A172 (cell line): ENCODE measurements at regions not wholly inside any gene's neighbourhood (a gene's known extent, or its start where the extent isn't known, plus 50 kb on each side); places are given as distances from the start of the nearest gene placed in this dataset.
"Not testable (repeated sequence)": the region's sequence is repeated elsewhere in the genome, so short reads cannot be mapped to it uniquely, and the experiment has no call there.

Source experiments
- DNase-seq: peaks from one replicate; pipeline ENCODE4 v3.0.0-alpha.2; 2015; ENCODE audit warnings: low spot score

- DNase-seq: no peak
These were observed 1019.5 kb upstream of the CITED2 start for GRCh38 chr6:140393665-140394540.

GRCh38 chr6:140388815-140389214 lies 1014.4 kb upstream of the CITED2 start:
- DNase-seq: no peak

- DNase-seq: no peak
These were observed 1013.8 kb upstream of the CITED2 start for GRCh38 chr6:140388192-140388802.

DNA sequence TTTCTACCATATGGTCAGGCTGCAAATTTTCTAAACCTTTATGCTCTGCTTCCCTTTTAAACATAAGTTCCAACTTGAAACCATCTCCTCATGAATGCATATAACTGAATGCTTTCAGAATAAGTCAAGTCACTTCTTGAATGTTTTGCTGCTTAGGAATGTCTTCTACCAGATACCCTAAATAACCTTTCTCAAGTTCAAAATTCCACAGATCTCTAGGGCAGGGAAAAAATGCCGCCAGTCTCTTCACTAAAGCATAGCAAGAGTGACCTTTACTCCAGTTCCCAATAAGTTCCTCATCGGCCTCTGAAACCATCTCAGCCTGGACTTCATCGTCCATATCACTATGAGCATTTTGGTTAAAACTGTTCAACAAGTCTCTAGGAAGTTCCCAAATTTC lies 1011.2 kb upstream of the CITED2 start:
- no peak for DNase-seq

DNA sequence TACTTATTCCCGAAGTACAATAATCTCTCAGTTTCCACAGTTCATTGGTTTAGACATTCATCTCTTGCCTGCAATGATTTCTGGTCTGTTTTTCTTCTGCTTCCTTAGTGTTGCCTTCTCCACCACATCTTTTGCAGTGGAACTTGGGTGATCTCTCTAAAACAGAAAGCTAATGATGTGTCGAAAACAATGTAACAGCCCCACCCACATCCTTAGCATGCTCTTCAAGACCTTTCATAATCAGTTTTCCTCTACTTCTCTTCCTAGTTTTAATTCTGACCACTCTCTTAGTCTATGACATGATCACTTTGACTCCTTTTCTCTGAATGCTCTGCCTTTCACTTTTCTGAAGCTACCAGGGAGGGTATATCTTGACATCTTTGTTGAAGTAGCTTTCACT lies 1007.9 kb upstream of the CITED2 start:
- no peak for DNase-seq

- DNase-seq: no peak
These were observed 1006.2 kb upstream of the CITED2 start for GRCh38 chr6:140380427-140381218.

DNA sequence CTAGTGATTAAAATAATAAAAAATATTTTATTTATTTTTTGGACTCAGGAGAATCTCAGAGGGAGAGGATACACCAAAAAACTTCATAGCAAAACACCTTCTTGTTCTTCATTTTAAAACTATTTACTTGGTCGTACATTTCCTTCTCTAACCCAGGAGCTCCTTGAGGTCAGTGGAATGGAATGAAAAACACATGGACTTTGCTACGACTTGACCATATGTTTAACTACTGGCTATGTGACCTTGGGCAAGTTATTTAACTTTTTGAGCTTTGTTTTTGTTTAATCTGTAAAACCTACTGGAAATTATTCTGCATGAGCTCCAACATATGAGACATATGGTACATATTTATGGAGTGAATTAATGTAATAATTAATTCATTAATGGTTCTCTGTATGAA lies 1005.5 kb upstream of the CITED2 start:
- DNase-seq: no peak

GRCh38 chr6:140376209-140376608 lies 1001.8 kb upstream of the CITED2 start:
- no peak for DNase-seq

- DNase-seq: not testable (repeated sequence)
These were observed 999.3 kb upstream of the CITED2 start for GRCh38 chr6:140373728-140374127.

GRCh38 chr6:140372064-140372463 lies 997.6 kb upstream of the CITED2 start:
- no peak for DNase-seq

DNA sequence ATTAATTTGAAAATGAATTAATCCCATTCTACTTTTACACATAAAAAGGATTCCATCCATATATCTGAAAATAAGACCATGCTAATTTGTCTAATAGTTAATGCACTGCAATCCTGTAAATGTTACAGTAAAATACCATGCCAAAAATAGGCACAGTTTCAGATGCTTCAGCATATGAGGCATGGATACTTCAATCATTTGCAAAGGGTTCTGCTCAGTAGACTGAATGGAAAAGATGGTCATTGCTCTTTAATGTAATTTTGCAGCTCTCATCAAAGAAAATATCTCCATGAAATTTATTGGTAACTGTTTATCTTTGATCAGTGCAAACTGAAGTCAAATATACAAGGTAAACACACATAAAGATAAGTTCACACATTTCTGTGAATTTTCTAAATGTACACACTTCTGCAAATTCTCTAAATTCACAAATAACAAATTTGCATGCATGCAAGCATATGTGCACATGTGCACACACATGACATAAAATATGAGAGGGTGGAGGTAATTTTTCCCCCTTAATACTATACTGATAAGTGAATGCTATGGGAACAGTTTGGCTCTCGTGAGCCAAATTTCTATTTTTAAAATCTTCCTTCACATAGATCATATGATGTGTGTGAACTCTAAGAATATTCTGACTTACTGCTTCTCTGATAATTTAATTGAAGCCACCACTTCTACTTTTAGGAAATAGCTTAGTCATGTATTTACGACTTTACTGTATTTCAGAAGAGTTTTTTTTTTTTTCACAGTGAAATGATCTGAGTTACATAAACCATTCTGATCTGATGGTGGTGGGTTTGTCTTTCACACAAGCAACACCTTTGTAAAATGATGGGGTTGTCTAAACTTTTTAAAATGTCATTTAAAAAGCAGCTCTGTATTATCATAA lies 996.8 kb upstream of the CITED2 start:
- no peak for DNase-seq

DNA sequence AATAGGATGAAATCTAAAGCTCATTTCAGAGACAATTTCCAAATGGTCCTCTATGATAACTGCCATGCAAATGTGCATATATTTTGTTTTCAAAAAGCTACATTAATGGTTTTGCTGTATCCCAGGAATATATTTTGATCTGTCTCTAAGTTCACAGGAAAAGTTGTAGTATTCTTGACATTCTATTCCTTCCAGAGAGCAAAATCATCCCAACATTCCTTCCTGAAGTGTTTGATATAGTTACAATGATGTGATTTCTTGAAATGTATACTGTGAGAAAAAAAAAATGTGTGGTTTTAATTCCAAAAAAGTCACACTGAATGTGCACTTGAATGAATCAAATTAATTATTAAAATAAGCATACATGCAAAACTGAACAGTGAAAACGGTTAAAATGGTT lies 996.0 kb upstream of the CITED2 start:
- no peak for DNase-seq

- DNase-seq: peak; percentile 79
These were observed 992.5 kb upstream of the CITED2 start for GRCh38 chr6:140366991-140367390.

DNA sequence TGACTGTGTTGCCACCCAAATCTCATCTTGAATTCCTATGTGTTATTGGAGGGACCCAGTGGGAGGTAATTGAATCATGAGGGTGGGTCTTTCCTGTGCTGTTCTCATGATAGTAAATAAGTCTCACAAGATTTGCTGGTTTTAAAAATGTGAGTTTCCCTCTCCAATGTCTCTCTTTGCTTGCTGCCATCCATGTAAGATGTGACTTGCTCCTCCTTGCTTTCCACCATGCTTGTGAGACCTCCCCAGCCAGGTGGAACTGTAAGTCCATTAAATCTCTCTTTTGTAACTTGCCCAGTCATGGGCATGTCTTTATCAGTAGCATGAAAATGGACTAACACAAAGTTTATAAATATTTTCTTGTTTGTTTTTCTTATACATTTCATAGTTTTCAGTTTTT lies 990.5 kb upstream of the CITED2 start:
- no peak for DNase-seq

GRCh38 chr6:140360651-140361050 lies 986.2 kb upstream of the CITED2 start:
- DNase-seq: no peak

DNA sequence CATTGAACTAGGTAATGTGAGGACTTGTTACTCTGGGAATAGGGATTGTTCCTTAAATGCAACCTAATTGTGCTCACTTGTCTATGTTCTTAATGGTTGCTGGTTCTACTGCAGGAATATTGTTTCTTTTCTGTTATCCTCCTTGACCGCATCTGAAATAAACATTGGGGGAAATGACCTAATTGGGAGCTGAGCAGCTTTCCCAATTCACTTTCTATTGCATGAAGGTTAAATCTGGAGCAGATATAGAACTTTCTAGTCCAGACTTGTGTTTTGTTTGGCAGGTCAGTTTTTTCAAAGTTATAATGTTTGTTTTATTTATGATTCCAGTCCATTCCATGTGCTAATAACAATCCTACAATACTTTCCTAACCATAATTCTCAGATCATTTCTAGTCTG lies 981.0 kb upstream of the CITED2 start:
- DNase-seq: no peak

- DNase-seq: no peak
These were observed 979.8 kb upstream of the CITED2 start for GRCh38 chr6:140354296-140354695.

DNA sequence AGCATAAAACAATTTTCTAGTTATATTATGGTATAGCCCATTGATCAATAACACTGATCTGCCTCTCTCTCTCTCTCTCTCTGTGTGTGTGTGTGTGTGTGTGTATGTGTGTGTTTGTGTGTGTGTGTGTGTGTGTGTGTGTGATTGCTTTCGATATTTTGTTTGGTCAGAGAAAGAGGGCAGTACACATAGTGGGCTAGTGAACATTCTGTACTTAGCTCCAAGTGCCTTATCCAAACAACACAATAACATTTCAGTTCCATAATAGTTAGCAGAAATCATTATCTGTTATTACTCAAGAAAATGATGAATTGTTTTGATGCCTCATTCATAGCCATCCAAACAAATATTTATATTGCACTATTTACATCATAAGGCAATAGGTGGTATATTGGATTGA lies 979.1 kb upstream of the CITED2 start:
- DNase-seq: no peak

GRCh38 chr6:140346428-140346827 lies 972.0 kb upstream of the CITED2 start:
- DNase-seq: peak; percentile 46

DNA sequence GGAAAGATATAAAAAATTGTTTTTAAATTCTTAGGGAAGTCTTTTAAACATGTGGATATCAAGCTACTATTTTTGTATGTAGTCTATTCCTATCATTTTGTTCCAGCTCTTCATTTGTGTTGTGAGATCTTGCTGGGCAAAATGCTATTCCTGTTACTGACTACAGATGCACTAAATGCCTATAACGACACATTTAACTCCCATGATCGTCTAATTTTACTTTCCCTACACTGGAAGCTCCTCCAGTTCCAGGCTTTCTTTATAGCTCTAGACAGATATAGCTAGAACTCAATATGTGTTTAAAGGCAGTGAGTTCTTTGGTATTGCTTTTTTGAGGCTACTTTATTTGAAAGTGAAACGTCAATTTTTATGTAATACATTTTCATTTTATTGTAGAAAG lies 971.5 kb upstream of the CITED2 start:
- DNase-seq: no peak

GRCh38 chr6:140344142-140344913 lies 969.9 kb upstream of the CITED2 start:
- peak; percentile 62 for DNase-seq
